HFF-Myc (cell line): ENCODE measurements at regions not wholly inside any gene's neighbourhood (a gene's known extent, or its start where the extent isn't known, plus 50 kb on each side); places are given as distances from the start of the nearest gene placed in this dataset.

Experiments
- DNase-seq: peaks from one replicate; pipeline ENCODE4 v3.0.0-alpha.2; 2011; ENCODE audit warnings: low read depth; ENCODE audit errors: extremely low read depth
- H3K4me3 ChIP-seq: replicated peaks from 2 replicates; pipeline ENCODE4 v1.5.1; 2011; ENCODE audit warnings: low read depth, mild to moderate bottlenecking, control low read depth, low read length
- TF ChIP-seq, protein P1 (sequence below): IDR thresholded peaks from 2 replicates; pipeline ENCODE4 v1.5.1; 2012; ENCODE audit warnings: mild to moderate bottlenecking, low read depth, low read length, control low read depth; ENCODE audit errors: missing control alignments

DNA sequence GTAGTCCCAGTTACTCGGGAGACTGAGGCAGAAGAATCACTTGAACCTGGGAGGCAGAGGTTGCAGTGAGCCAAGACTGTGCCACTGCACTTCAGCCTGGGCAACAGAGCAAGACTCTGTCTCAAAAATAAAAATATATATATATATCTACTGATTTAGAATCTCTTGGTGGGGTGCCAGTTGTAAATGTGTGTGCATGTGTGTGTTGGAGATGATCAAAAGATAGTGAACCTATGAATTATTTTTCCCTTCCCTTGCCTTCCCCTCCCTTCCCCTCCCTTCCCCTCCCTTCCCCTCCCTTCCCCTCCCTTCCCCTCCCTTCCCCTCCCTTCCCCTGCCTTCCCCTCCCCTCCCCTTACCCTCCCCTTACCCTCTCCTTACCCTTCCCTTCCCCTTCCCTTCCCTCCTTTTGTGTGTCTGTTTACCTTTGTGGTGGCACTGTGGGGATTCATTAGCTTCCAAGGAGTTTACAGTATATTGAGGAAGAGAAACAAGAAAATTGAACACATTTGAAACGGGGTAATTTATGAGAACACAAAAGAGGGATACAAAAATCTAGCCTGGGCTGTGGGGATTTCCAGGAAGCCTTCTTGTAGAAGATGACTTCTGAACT is 281.5 kb upstream of the DPPA4 start:
- no peak for DNase-seq
- H3K4me3 ChIP-seq = no peak overlapping the region
- TF ChIP-seq, protein P1, sequence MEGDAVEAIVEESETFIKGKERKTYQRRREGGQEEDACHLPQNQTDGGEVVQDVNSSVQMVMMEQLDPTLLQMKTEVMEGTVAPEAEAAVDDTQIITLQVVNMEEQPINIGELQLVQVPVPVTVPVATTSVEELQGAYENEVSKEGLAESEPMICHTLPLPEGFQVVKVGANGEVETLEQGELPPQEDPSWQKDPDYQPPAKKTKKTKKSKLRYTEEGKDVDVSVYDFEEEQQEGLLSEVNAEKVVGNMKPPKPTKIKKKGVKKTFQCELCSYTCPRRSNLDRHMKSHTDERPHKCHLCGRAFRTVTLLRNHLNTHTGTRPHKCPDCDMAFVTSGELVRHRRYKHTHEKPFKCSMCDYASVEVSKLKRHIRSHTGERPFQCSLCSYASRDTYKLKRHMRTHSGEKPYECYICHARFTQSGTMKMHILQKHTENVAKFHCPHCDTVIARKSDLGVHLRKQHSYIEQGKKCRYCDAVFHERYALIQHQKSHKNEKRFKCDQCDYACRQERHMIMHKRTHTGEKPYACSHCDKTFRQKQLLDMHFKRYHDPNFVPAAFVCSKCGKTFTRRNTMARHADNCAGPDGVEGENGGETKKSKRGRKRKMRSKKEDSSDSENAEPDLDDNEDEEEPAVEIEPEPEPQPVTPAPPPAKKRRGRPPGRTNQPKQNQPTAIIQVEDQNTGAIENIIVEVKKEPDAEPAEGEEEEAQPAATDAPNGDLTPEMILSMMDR = no peak

GRCh38 chr3:109631897-109632296 is 294.6 kb upstream of the DPPA4 start:
- H3K4me3 ChIP-seq = no peak overlapping the region
- DNase-seq = no peak
- TF ChIP-seq, protein P1 = no peak

DNA sequence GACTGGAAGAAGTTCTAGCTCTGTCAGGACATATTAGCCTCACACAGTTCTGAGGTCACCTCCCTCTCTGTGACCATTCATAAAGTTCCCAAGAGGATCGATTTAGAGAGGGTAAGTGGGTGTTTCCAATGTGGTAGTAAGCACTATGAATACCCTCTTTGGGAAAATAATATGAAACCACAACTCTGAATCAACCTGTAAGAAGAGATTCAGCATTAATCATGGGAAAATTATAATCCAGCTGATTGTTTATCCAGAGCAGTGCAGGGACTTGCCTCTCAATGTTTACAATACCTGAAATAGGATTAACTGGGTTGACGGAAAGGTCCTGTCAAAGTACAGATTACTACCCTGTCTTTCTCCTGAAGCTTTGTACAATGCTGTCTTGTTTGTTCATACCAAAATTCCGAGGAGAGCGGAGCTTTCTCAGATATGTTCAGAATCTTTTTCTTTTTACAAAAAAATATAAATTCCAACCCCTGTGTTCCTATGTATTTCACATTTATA is 302.9 kb upstream of the DPPA4 start:
- TF ChIP-seq, protein P1 = no peak
- DNase-seq = no peak
- no peak overlapping the region for H3K4me3 ChIP-seq

DNA sequence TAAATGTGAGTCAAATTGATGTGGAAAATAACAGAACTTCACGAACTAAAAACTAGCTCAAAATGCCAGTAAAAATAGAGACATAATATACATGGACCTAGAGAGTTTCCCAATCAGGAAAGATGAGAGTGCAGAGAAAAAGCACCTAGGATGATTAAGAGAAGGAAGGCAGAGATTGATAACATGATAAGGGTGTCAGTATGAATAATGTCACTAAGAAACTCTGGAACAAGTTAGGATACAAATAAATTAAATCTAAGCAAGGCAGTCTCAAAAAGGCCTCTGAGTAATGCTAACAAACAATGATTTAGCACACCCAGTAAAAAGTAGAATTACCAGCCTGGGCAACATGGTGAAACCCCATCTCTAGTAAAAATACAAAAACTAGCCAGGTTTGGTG is 304.7 kb upstream of the DPPA4 start:
- H3K4me3 ChIP-seq = no peak overlapping the region
- TF ChIP-seq, protein P1 = no peak
- DNase-seq = no peak

- DNase-seq = peak; percentile 7
- no peak overlapping the region for H3K4me3 ChIP-seq
- TF ChIP-seq, protein P1 = no peak
Measured at GRCh38 chr3:109643590-109643989, 306.2 kb upstream of the DPPA4 start.

GRCh38 chr3:109644332-109644731 is 307.0 kb upstream of the DPPA4 start:
- no peak overlapping the region for H3K4me3 ChIP-seq
- DNase-seq = no peak
- TF ChIP-seq, protein P1 = no peak

DNA sequence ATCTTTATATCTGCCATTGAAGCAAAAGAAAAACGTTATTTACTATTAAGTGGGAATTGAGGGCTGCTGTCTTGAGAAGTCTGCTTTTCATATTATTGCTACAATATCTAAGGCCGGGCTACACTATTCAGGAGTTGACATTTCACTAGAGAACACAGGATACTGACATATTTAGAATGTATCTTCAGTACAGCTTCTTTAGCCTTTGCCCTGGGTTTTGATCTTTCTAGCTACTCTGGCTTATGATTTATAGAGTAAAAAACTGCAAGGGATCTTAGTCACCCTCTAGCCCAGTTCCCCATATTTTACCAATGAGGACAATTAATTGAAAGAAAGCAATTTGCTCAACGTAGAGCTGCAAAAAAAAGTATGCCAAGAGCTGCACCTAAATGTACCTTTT is 307.4 kb upstream of the DPPA4 start:
- no peak overlapping the region for H3K4me3 ChIP-seq
- TF ChIP-seq, protein P1 = no peak
- DNase-seq = no peak
